Naive thymus-derived CD8-positive, alpha-beta T cell (primary cell): ENCODE measurements at regions not wholly inside any gene's neighbourhood (a gene's known extent, or its start where the extent isn't known, plus 50 kb on each side); places are given as distances from the start of the nearest gene placed in this dataset.

Experiments used
- ATAC-seq, 2 donors: fragments of 150-1000 bp; cut with Tn5 transposase in 1 of 2; sonication (Bioruptor Pico), chemical (Tn5 transposase) in 1 of 2; 1 replicate in 1 of 2; 2 replicates in 1 of 2; pipeline ENCODE4 v1.10.0; 2021; ENCODE audit warnings: mild to moderate bottlenecking in 2 of 2, moderate library complexity in 2 of 2
- POLR2A ChIA-PET: fragments of 350-600 bp; sonication (Branson Sonifier 250); formaldehyde crosslinking; loops from one replicate; lab custom pipeline; 2021; ENCODE audit warnings: antibody characterized with exemption; lab: Charles Lee
- DNase-seq, 10 donors: peaks; one replicate each; pipeline versions ENCODE4 v3.0.0 to v3.0.0-alpha.2; 2020 to 2022
- H3K27ac Mint-ChIP-seq, 10 donors: one replicate each; pipeline ENCODE4 v1.8.0; 2020 to 2022; ENCODE audit warnings: mild to moderate bottlenecking in 10 of 10, mixed read lengths in 10 of 10, moderate library complexity in 4 of 10, inconsistent platforms in 1 of 10
- H3K27me3 Mint-ChIP-seq, 5 donors: one replicate each; pipeline ENCODE4 v1.8.0; 2021 to 2022; ENCODE audit warnings: mixed read lengths in 5 of 5
- H3K36me3 Mint-ChIP-seq, 3 donors: one replicate each; pipeline ENCODE4 v1.8.0; 2020 to 2022; ENCODE audit warnings: mixed read lengths in 3 of 3, mild to moderate bottlenecking in 2 of 3, inconsistent platforms in 1 of 3
- H3K4me1 Mint-ChIP-seq, 4 donors: one replicate each; pipeline ENCODE4 v1.8.0; 2021 to 2022; ENCODE audit warnings: mixed read lengths in 4 of 4
- H3K4me3 Mint-ChIP-seq, 10 donors: one replicate each; pipeline ENCODE4 v1.8.0; 2020 to 2022; ENCODE audit warnings: mild to moderate bottlenecking in 10 of 10, mixed read lengths in 10 of 10, moderate library complexity in 6 of 10, inconsistent platforms in 1 of 10
- H3K9me3 Mint-ChIP-seq, 9 donors: one replicate each; pipeline ENCODE4 v1.8.0; 2020 to 2022; ENCODE audit warnings: mixed read lengths in 9 of 9, mild to moderate bottlenecking in 3 of 9, inconsistent platforms in 1 of 9, moderate library complexity in 1 of 9

DNA sequence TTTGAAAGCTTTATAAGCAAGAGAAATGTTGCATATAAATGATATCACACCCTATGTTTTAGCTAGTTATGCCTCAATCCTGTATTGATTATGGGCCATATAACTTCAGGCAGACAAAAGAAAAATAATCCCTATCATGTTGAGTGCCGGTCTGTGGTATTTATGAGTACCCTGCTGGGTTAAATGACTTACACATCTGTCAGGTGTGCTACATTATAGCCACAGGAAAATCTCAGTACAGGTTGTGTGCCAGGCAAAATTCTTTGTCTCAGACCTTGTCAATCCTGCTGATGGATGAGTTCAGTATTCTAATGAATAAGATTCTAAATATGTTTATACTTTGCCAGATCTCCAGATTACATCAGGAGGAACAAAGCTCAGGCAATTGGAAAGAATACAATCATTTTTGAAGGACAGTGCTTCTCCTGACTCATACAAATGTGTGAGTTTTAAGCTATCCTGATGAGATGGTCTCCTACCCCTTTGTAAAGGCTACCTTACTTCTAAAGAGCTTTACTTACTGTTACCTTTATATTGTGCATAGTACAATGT, 109.8 kb upstream of the FOXG1 start:
- ATAC-seq (no peak), DNase-seq (no peak)
- Mint-ChIP-seq H3K27me3 (no peaks in the 10 kb centered on the region), H3K4me1 (no peaks in the 10 kb centered on the region), H3K36me3 (no peaks in the 10 kb centered on the region), H3K9me3 (peaks cover 0 to 15% (median 4%) of the 10 kb centered on the region in 9 donors), H3K4me3 (no peak overlapping the region), H3K27ac (no peak overlapping the region)
- POLR2A ChIA-PET, result no interaction called here

DNA sequence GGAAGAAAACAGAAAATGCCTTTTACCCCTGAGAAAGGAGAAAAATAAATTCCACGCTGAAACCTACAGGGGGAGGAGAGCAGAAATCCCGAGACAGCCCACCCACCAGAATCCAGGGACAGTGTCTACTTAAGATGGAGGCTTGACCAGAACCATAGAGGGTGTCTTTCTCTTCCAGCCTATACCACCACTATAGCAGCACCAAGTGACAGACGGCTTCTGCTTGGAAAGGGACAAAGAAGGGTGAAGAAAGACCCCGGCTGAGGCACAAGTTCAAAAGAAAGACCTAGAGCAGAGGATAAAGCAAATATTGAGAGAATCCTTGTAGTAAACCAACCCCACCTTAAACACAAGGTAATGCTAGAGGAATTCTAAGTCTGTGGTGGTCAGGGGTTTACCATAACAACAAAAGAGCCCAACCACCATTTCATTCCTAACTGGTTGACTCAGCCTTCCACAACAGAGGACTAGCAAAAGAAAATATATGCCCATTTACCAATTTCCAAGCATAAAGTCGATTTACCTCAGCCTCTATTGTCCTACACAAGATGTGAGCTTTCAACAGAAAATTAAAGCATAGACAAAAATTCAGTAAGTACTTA, 105.3 kb upstream of the FOXG1 start:
- Mint-ChIP-seq H3K4me1 (no peaks in the 10 kb centered on the region), H3K9me3 (peaks cover 0 to 10% (median 2%) of the 10 kb centered on the region in 9 donors), H3K4me3 (no peak overlapping the region), H3K27me3 (no peaks in the 10 kb centered on the region), H3K27ac (no peak overlapping the region), H3K36me3 (no peaks in the 10 kb centered on the region)
- ATAC-seq (no peak), DNase-seq (no peak)
- POLR2A ChIA-PET, result no interaction called here

DNA sequence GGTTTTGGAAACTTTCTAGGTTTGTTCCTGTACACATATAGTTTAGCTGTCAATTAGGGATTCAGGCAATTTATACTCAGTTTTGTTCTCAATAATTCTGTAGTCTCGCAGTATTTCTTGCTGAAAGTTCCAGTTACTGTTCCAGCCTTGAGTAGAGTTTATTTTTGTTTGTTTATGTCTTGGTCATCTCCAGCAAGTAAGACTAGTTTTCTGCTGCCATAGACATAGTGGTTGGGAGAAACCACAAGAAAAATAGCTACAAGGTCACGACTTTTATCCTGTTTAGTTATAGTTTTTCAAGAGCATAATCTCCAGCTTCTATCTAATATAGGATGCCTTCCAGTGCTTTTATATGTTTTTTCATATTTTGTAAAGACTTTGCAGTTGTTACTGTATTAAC, 99.6 kb upstream of the FOXG1 start:
- Mint-ChIP-seq H3K4me1 (no peaks in the 10 kb centered on the region), H3K9me3 (peaks cover 0 to 13% (median 5%) of the 10 kb centered on the region in 9 donors), H3K36me3 (no peaks in the 10 kb centered on the region), H3K4me3 (no peak overlapping the region), H3K27me3 (no peaks in the 10 kb centered on the region), H3K27ac (no peak overlapping the region)
- no peak for ATAC-seq
- no peak for DNase-seq
- POLR2A ChIA-PET, result no interaction called here

DNA sequence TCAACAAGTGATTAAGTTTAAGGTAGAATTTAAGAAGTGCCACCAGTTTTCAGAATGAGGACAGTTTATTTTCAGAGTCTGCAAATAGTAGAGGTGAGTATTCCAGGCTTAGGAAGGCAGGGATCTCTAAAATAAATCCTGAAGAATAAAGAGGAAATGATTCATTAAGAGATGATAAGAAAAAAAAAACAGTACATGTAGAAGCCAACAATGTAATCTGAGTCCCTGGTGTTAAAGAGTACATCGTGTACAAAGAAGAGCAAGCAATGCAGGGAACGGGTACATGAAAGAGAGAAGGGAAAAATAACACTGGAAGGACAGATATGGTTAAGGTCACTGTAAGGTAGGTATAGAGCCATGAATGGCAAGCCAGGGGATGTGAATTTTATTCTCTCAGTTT, 95.2 kb upstream of the FOXG1 start:
- H3K4me3 Mint-ChIP-seq, result no peak overlapping the region
- H3K4me1 Mint-ChIP-seq, result no peaks in the 10 kb centered on the region
- no peak for DNase-seq
- H3K27me3 Mint-ChIP-seq, result no peaks in the 10 kb centered on the region
- ATAC-seq, result no peak
- no peak overlapping the region for H3K27ac Mint-ChIP-seq
- H3K9me3 Mint-ChIP-seq, result peaks cover 2 to 18% (median 8%) of the 10 kb centered on the region in 9 donors
- no peaks in the 10 kb centered on the region for H3K36me3 Mint-ChIP-seq
- POLR2A ChIA-PET, result no interaction called here

DNA sequence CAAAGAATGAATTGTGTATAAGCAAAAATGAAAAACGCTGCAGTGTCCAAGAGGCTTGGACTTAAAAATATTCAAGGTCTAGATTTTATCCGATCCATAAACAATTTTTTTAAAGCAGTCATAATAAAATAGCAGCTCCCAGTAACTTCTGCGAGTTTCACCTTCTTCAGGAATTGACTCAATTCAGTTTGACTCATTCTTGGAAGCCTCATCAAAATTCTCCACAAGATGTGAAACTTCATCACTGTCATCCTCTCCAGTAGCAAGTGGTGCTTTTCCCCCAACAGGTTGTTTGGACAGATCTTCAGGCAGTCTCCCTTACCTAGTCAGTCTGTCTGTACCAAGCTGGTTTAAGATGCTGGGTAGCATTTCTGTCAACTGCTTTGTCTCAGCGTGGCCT, 93.5 kb upstream of the FOXG1 start:
- no peaks in the 10 kb centered on the region for H3K27me3 Mint-ChIP-seq
- no peaks in the 10 kb centered on the region for H3K4me1 Mint-ChIP-seq
- POLR2A ChIA-PET, result no interaction called here
- ATAC-seq (no peak), DNase-seq (no peak)
- H3K9me3 Mint-ChIP-seq, result peaks cover 0 to 18% (median 8%) of the 10 kb centered on the region in 9 donors
- no peak overlapping the region for H3K27ac Mint-ChIP-seq
- no peaks in the 10 kb centered on the region for H3K36me3 Mint-ChIP-seq
- H3K4me3 Mint-ChIP-seq, result no peak overlapping the region

DNA sequence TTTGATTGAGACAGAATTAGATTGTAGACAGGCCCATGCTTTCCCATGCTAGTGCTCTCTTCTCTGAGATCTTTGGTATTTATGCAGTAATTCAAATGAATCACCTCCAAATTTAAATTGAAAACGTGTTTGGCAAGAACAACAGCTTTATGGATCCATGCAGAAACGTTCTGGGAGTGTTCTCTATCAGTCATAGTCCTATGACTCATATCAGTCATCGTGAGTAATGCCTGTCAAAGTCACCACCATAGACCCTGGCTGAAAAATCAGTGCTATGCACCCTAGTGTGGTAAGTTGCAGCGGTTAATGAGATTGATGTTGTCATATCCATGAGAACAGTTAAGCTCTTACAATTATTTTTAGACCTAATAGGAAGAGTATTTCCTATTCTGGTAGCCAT, 90.1 kb upstream of the FOXG1 start:
- no peak for DNase-seq
- Mint-ChIP-seq H3K27me3 (no peaks in the 10 kb centered on the region), H3K9me3 (peaks cover 1 to 39% (median 10%) of the 10 kb centered on the region in 9 donors), H3K27ac (no peak overlapping the region), H3K36me3 (no peaks in the 10 kb centered on the region), H3K4me3 (no peak overlapping the region), H3K4me1 (no peaks in the 10 kb centered on the region)
- POLR2A ChIA-PET, result no interaction called here
- ATAC-seq, result no peak

DNA sequence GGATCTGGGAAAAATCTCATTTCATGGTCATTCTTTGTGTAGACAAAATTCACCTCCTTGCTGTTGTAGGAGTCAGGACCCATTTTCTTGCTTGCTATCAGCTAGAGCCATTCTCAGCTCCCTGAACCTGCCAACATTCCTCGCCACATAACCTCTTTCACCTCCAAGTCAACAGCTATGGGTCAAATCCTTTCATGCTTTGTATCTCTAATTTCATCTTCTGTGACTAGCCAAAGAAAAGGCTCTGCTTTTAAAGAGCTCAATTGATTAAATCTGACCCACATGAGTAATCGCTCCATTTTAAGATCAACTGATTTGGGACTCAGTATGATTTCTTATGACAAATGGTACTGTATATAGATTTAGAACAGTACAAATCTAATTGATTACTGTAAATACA, 89.2 kb upstream of the FOXG1 start:
- Mint-ChIP-seq H3K9me3 (peaks cover under 1 to 47% (median 7%) of the 10 kb centered on the region in 9 donors), H3K4me1 (no peaks in the 10 kb centered on the region), H3K4me3 (no peak overlapping the region), H3K36me3 (no peaks in the 10 kb centered on the region), H3K27me3 (no peaks in the 10 kb centered on the region), H3K27ac (no peak overlapping the region)
- ATAC-seq (no peak), DNase-seq (no peak)
- POLR2A ChIA-PET, result no interaction called here

DNA sequence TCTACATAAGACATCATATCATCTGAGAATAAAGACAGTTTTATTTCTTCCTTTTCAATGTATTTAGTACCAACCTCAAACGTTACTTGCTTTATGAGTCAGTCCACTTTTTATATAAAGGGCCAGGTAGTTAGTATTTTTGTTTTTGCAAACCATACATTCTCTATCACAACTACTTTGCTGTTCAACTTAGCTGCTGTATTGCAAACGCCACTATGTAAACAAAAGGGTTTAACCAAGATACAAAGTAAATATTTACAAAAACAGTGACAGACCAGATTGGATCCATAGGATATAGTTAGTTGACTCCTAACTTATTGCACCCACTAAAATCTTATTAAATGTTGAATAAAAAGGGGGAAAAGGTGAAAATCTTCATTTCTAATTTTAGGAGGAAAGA, 87.7 kb upstream of the FOXG1 start:
- H3K36me3 Mint-ChIP-seq, result no peaks in the 10 kb centered on the region
- H3K4me3 Mint-ChIP-seq, result no peak overlapping the region
- DNase-seq (no peak), ATAC-seq (no peak)
- POLR2A ChIA-PET, result no interaction called here
- no peaks in the 10 kb centered on the region for H3K4me1 Mint-ChIP-seq
- no peaks in the 10 kb centered on the region for H3K27me3 Mint-ChIP-seq
- peaks cover 0 to 43% (median 7%) of the 10 kb centered on the region in 9 donors for H3K9me3 Mint-ChIP-seq
- H3K27ac Mint-ChIP-seq, result no peak overlapping the region

DNA sequence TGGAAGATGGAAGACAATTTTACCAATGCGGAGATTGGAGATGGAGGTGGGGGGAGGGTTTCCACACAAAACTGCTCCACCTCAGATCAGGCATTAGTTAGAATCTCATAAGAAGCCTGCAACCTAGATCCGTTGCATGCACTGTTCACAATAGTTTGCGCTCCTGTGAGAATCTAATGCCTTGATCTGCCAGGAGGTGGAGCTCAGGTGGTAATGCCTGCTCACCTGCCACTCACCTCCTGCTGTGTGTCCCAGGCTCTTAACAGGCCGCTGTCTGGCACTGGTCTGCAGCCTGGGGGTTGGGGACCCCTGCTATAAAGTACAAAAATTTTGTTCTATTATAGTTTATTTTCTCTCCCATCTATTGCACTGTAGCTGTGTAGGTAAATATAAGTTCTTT, 84.9 kb upstream of the FOXG1 start:
- Mint-ChIP-seq H3K36me3 (no peaks in the 10 kb centered on the region), H3K9me3 (peaks cover 4 to 30% (median 13%) of the 10 kb centered on the region in 9 donors), H3K4me3 (no peak overlapping the region), H3K4me1 (no peaks in the 10 kb centered on the region), H3K27me3 (no peaks in the 10 kb centered on the region), H3K27ac (no peak overlapping the region)
- DNase-seq (no peak), ATAC-seq (no peak)
- POLR2A ChIA-PET, result no interaction called here

DNA sequence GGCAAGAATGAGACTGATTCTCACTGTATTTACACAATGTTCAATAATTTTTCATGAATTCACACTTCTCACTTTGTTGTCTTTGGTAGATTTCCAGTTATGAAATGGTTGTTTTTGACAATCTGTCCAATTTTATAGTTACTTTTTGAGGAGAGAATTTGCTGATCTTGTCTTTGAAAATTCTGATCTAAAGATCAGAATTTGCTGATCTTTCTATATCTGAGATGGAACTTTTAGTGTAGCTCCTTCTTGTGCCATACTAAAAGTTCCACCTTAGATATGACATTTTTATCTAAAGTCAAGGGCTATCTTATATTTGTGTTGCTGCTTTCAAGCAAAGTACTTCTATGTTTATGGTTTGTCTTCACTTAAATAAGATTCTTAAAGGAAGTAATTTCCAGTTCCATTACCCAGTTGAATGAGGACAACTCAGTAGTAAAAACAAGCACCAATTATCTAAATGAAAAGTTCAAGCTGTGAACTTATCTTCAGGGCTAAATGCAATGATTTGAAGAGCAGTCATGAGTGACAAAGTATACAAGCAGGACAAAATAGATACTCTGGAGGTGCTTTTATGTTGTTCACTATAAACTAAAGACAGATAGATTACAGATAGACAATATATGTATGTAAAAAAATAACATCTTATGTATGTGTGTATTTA, 76.4 kb upstream of the FOXG1 start:
- DNase-seq (no peak), ATAC-seq (no peak)
- Mint-ChIP-seq H3K27me3 (no peaks in the 10 kb centered on the region), H3K36me3 (no peaks in the 10 kb centered on the region), H3K4me3 (no peak overlapping the region), H3K4me1 (no peaks in the 10 kb centered on the region), H3K9me3 (peaks cover 6 to 30% (median 10%) of the 10 kb centered on the region in 9 donors), H3K27ac (no peak overlapping the region)
- POLR2A ChIA-PET, result no interaction called here

DNA sequence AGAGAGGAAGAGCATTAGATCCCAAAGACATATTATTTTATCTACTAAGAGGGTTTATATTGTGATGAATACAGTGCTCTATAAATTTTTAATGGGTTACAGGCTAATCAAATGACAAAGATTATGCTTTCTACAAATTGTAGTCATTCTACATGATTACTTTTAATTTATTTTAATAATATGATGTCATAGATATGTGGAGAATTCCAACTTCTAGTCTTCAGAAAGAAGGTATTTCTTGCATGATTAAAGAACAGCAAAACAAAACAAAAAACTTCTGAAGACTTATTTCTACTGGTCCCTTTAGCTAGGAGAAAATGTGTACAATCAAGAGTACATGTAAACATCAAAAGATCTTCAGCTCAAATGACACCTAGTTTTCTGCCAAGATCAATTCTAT, 71.5 kb upstream of the FOXG1 start:
- Mint-ChIP-seq H3K4me1 (no peaks in the 10 kb centered on the region), H3K27ac (no peak overlapping the region), H3K27me3 (no peaks in the 10 kb centered on the region), H3K4me3 (no peak overlapping the region), H3K9me3 (peaks cover 0 to 30% (median 4%) of the 10 kb centered on the region in 9 donors), H3K36me3 (no peaks in the 10 kb centered on the region)
- ATAC-seq (no peak), DNase-seq (no peak)
- POLR2A ChIA-PET, result no interaction called here

DNA sequence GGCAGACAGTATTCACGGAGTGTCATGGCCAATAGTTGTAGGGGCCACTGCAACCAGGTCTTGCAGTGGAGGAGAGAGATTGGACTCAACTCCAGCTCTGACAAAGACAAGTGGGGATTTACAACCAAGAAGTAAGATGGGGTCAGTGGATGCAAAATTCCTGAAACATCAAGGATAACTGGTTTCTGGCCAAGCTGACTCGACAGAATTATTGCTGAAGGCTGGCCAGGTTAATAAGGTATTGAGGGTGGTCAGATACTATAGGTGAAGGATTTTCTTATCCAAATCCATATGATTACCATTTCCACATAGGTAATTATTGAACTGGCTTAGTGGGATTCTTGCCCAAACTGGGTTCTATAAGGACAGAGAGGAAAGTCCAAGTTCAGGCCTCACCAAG, 64.9 kb upstream of the FOXG1 start:
- POLR2A ChIA-PET, result no interaction called here
- Mint-ChIP-seq H3K27ac (no peak overlapping the region), H3K4me1 (no peaks in the 10 kb centered on the region), H3K36me3 (no peaks in the 10 kb centered on the region), H3K9me3 (peaks cover 0 to 25% (median 4%) of the 10 kb centered on the region in 9 donors), H3K27me3 (no peaks in the 10 kb centered on the region), H3K4me3 (no peak overlapping the region)
- DNase-seq (no peak), ATAC-seq (no peak)

DNA sequence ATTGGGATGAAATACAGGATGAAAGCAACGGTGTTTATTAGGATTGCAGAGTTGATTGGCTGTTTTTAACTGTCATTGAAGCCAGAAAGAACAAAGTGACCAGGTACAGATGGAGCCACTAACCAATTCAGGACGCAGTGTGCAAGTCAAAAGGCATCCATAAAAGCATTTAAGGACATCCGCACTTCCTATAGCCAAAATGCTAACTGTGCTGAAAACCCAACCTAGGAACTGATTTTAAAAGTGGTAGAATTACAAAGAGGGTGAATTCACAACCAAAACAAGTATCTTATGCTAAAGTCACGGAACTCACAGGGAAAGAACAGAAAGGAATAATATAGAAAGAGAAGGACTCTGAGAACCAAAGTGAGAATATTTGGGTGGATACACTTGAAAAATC, 63.1 kb upstream of the FOXG1 start:
- Mint-ChIP-seq H3K4me1 (no peaks in the 10 kb centered on the region), H3K4me3 (no peak overlapping the region), H3K36me3 (no peaks in the 10 kb centered on the region), H3K27ac (no peak overlapping the region), H3K9me3 (peaks cover 0 to 11% (median 3%) of the 10 kb centered on the region in 9 donors), H3K27me3 (no peaks in the 10 kb centered on the region)
- no peak for DNase-seq
- POLR2A ChIA-PET, result no interaction called here
- no peak for ATAC-seq

DNA sequence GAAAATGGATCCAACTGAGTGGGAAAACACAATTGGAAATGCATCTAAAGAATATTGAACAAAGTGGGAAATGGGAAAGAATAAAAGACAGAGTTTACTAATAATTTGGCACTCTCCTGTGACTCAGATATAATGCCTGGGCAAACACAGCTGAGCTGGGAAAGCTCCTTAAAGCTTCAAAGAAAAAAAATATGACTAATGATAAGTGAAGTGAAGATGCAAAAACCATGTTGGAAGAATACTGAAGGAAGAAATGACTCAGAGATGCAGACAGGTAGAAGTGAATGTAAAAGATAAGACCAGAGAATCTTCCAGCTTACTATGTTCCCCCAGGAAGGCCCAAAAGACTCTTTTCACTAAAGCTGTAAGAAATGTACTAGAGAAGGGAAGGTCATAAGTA, 62.4 kb upstream of the FOXG1 start:
- POLR2A ChIA-PET, result no interaction called here
- DNase-seq (no peak), ATAC-seq (no peak)
- H3K4me1 Mint-ChIP-seq, result no peaks in the 10 kb centered on the region
- no peaks in the 10 kb centered on the region for H3K27me3 Mint-ChIP-seq
- peaks cover 0 to 11% (median 3%) of the 10 kb centered on the region in 9 donors for H3K9me3 Mint-ChIP-seq
- H3K36me3 Mint-ChIP-seq, result no peaks in the 10 kb centered on the region
- H3K4me3 Mint-ChIP-seq, result no peak overlapping the region
- no peak overlapping the region for H3K27ac Mint-ChIP-seq
